Osteocyte (in vitro differentiated cells): ENCODE measurements at regions not wholly inside any gene's neighbourhood (a gene's known extent, or its start where the extent isn't known, plus 50 kb on each side); places are given as distances from the start of the nearest gene placed in this dataset.

Source experiments
- DNase-seq: peaks from one replicate; pipeline ENCODE4 v3.0.0; 2021; ENCODE audit warnings: mixed read lengths; ENCODE audit not compliant: unreplicated experiment; ENCODE audit errors: extremely low spot score
- H3K27ac Mint-ChIP-seq: one replicate; pipeline ENCODE4 v1.8.0; 2021; ENCODE audit warnings: mild to moderate bottlenecking, mixed read lengths; ENCODE audit not compliant: unreplicated experiment
- H3K27me3 Mint-ChIP-seq: one replicate; pipeline ENCODE4 v1.8.0; 2021; ENCODE audit warnings: mixed read lengths; ENCODE audit not compliant: unreplicated experiment
- H3K36me3 Mint-ChIP-seq: one replicate; pipeline ENCODE4 v1.8.0; 2021; ENCODE audit warnings: mixed read lengths; ENCODE audit not compliant: unreplicated experiment
- H3K4me1 Mint-ChIP-seq: one replicate; pipeline ENCODE4 v1.8.0; 2021; ENCODE audit warnings: mixed read lengths; ENCODE audit not compliant: unreplicated experiment
- H3K4me3 Mint-ChIP-seq: one replicate; pipeline ENCODE4 v1.8.0; 2021; ENCODE audit warnings: mild to moderate bottlenecking, moderate library complexity, mixed read lengths; ENCODE audit not compliant: unreplicated experiment
- H3K9me3 Mint-ChIP-seq: one replicate; pipeline ENCODE4 v1.8.0; 2021; ENCODE audit warnings: mixed read lengths; ENCODE audit not compliant: unreplicated experiment
- CTCF ChIP-seq: fragments of 200-600 bp; sonication (generic); IDR thresholded peaks from 2 replicates; pipeline ENCODE4 v1.5.0; 2021; ENCODE audit warnings: antibody characterized with exemption, mild to moderate bottlenecking, moderate library complexity

GRCh38 chr4:114538012-114538617, 60.5 kb upstream of the UGT8 start:
- Mint-ChIP-seq H3K36me3 (no peaks in the 10 kb centered on the region), H3K27ac (no peak overlapping the region), H3K27me3 (peaks cover 30% of the 10 kb centered on the region), H3K4me1 (no peaks in the 10 kb centered on the region), H3K4me3 (no peak overlapping the region), H3K9me3 (no peaks in the 10 kb centered on the region)
- no peak for DNase-seq
- no peak for TF ChIP-seq CTCF

- no peak for TF ChIP-seq CTCF
- Mint-ChIP-seq H3K9me3 (no peaks in the 10 kb centered on the region), H3K4me3 (no peak overlapping the region), H3K36me3 (no peaks in the 10 kb centered on the region), H3K4me1 (no peaks in the 10 kb centered on the region), H3K27me3 (peaks cover 16% of the 10 kb centered on the region), H3K27ac (no peak overlapping the region)
- DNase-seq = no peak
Observed at GRCh38 chr4:114539985-114540384, 58.6 kb upstream of the UGT8 start.

GRCh38 chr4:114547340-114548134, 51.1 kb upstream of the UGT8 start:
- Mint-ChIP-seq H3K27ac (no peak overlapping the region), H3K36me3 (no peaks in the 10 kb centered on the region), H3K4me3 (no peak overlapping the region), H3K4me1 (no peaks in the 10 kb centered on the region), H3K27me3 (peaks cover 14% of the 10 kb centered on the region), H3K9me3 (no peaks in the 10 kb centered on the region)
- DNase-seq = no peak
- no peak for TF ChIP-seq CTCF
